Right lobe of liver (tissue), 6 donors: ENCODE measurements at regions not wholly inside any gene's neighbourhood (a gene's known extent, or its start where the extent isn't known, plus 50 kb on each side); places are given as distances from the start of the nearest gene placed in this dataset.

Source experiments
- ATAC-seq, 4 donors: fragments of 200-7000 bp; cut with Tn5 transposase; one replicate each; pipeline ENCODE4 v1.9.1; 2020; ENCODE audit warnings: mild to moderate bottlenecking in 4 of 4, moderate library complexity in 4 of 4
- DNase-seq, 3 donors: peaks; one replicate each; pipeline ENCODE4 v3.0.0-alpha.2; 2020
- H3K27ac ChIP-seq, 3 donors: fragments of 200-600 bp; one replicate each; pipeline ENCODE4 v1.8.0; 2022
- H3K27me3 ChIP-seq, 2 donors: fragments of 200-600 bp; one replicate each; pipeline ENCODE4 v1.8.0; 2022
- H3K36me3 ChIP-seq, 4 donors: fragments of 200-600 bp; sonication (generic) in 1 of 4; one replicate each; pipeline versions ENCODE4 v1.5.1 to v1.8.0; 2017 to 2022; ENCODE audit warnings: control low read depth in 1 of 4
- H3K4me1 ChIP-seq, 4 donors: fragments of 200-600 bp; sonication (generic) in 1 of 4; one replicate each; pipeline versions ENCODE4 v1.5.1 to v1.8.0; 2017 to 2022; ENCODE audit warnings: control low read depth in 1 of 4
- H3K4me3 ChIP-seq, 3 donors: fragments of 200-600 bp; one replicate each; pipeline ENCODE4 v1.8.0; 2022
- H3K9me3 ChIP-seq, 4 donors: fragments of 200-600 bp; sonication (generic) in 1 of 4; one replicate each; pipeline versions ENCODE4 v1.5.1 to v1.8.0; 2017 to 2022; ENCODE audit warnings: control low read depth in 1 of 4
- POLR2A ChIP-seq: fragments of 450-650 bp; IDR thresholded peaks from one replicate; pipeline ENCODE4 v1.6.1; 2017; ENCODE audit warnings: antibody characterized with exemption, mild to moderate bottlenecking
- WGBS: methylation state at CpG from one replicate; pipeline ENCODE4 v1.1.6; 2018; ENCODE audit warnings: low coverage, low lambda C conversion rate; ENCODE audit not compliant: insufficient coverage; ENCODE audit errors: missing lambda C conversion rate; 5-methylcytosine and 5-hydroxymethylcytosine counted together
- intact Hi-C, 2 donors: fragments of 100-400 bp; cut with DNase I; formaldehyde crosslinking; loops; one replicate each; pipeline versions ENCODE4 v1.11.2 to v1.14.1; 2022
- TF ChIP-seq, protein P1 (sequence below), 4 donors: fragments of 200-600 bp in 3 of 4; fragments of 450-650 bp in 1 of 4; IDR thresholded peaks; one replicate each; pipeline versions ENCODE4 v1.5.1 to v1.8.0; 2016 to 2022; ENCODE audit warnings: antibody characterized with exemption in 4 of 4, mild to moderate bottlenecking in 2 of 4
- donor health status: DM: no; HTN: yes; CAD: no.
- donor health status: DM: no; HTN: no; CAD: no.
- donor health status: DM: no; HTN: no; CAD: no.
- donor health status: DM: no; HTN: yes; CAD: no.
- donor health status: DM: no; HTN: yes; CAD: no.

DNA sequence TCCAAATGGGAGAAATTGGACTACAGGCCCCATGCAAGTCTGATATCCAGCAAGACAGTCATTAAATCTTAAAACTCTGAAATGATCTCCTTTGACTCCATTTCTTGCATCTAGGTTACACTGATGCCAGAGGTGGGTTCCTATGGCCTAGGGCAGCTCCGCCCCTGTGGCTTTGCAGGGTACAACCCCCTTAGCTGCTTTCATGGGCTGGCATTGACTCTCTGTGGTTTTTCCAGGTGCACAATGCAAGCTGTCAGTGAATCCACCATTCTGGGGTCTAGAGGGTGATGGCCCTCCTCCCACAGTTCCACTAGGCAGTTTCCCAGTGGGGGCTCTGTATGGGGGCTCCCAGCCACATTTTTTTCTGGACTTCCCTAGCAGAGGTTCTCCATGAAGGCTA, 228.5 kb upstream of the ADAMTS3 start:
- ATAC-seq: no peak
- Histone ChIP-seq H3K9me3 (no peaks in the 10 kb centered on the region), H3K36me3 (no peaks in the 10 kb centered on the region), H3K4me1 (no peaks in the 10 kb centered on the region), H3K27ac (no peak overlapping the region), H3K4me3 (no peak overlapping the region), H3K27me3 (no peaks in the 10 kb centered on the region)
- TF ChIP-seq, protein P1, sequence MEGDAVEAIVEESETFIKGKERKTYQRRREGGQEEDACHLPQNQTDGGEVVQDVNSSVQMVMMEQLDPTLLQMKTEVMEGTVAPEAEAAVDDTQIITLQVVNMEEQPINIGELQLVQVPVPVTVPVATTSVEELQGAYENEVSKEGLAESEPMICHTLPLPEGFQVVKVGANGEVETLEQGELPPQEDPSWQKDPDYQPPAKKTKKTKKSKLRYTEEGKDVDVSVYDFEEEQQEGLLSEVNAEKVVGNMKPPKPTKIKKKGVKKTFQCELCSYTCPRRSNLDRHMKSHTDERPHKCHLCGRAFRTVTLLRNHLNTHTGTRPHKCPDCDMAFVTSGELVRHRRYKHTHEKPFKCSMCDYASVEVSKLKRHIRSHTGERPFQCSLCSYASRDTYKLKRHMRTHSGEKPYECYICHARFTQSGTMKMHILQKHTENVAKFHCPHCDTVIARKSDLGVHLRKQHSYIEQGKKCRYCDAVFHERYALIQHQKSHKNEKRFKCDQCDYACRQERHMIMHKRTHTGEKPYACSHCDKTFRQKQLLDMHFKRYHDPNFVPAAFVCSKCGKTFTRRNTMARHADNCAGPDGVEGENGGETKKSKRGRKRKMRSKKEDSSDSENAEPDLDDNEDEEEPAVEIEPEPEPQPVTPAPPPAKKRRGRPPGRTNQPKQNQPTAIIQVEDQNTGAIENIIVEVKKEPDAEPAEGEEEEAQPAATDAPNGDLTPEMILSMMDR (IDR thresholded peaks at IDR 0.05): no peak
- no peak for TF ChIP-seq POLR2A
- intact Hi-C loops: no loop called here
- DNase-seq: no peak
- WGBS: 100% methylated on average over 1 of the region's 1 CpG

DNA sequence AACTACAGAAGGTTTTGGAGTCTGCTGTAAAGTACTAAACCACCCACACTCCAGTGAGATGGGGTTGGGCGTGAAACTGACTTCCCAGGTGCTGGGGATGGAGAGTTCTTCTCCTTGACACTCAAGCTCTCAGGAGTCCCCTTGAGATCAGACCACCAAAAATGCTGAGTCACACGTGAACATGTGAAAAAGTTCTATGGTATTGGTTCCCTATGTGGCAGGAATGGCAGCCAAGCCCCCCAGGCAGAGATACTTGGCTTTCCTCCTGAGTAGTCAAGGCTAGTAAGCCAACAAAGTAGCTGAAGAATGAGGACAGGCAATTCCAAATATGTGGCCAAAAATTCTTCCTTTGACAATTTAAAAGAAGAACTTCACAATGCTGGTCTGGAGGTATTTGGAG, 222.0 kb upstream of the ADAMTS3 start:
- intact Hi-C loops: no loop called here
- 58% methylated on average over 2 of the region's 2 CpGs for WGBS
- Histone ChIP-seq H3K9me3 (no peaks in the 10 kb centered on the region), H3K27ac (no peak overlapping the region), H3K27me3 (no peaks in the 10 kb centered on the region), H3K36me3 (no peaks in the 10 kb centered on the region), H3K4me1 (no peaks in the 10 kb centered on the region), H3K4me3 (no peak overlapping the region)
- TF ChIP-seq, protein P1 (IDR thresholded peaks at IDR 0.05): no peak
- TF ChIP-seq POLR2A: no peak
- ATAC-seq: no peak
- DNase-seq: no peak

DNA sequence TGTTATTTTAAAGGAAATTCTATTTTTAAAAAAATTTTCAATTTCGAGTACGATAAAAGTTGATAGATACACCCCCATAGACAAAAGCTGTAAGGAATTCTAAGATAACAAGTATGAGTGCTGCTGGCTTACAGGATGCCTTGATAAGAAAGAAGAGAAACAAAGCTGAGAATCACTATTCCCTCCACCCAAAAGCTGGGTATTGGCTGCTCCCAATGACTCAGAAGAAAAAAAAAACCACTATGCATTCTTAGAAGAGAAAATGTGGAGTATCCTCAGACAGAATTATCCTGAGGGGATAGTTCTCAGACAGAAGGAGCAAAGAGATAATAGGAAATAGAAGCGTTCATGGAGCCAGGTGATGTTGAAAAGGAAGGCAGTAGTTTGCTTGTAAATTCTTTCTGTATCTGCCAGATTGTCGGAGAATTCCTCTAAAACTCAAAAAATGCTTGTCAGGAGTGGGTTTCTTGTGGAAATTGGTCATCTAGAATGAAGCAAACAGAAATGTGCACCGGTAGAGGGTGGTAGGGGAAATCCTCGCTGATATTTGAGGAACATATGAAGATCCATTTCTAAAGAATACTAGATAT, 217.5 kb upstream of the ADAMTS3 start:
- Histone ChIP-seq H3K4me3 (no peak overlapping the region), H3K27me3 (no peaks in the 10 kb centered on the region), H3K9me3 (no peaks in the 10 kb centered on the region), H3K27ac (no peak overlapping the region), H3K4me1 (no peaks in the 10 kb centered on the region), H3K36me3 (no peaks in the 10 kb centered on the region)
- no peak for TF ChIP-seq POLR2A
- TF ChIP-seq, protein P1 (IDR thresholded peaks at IDR 0.05): no peak
- no peak for ATAC-seq
- DNase-seq: no peak
- 58% methylated on average over 6 of the region's 6 CpGs for WGBS
- intact Hi-C loops: no loop called here

DNA sequence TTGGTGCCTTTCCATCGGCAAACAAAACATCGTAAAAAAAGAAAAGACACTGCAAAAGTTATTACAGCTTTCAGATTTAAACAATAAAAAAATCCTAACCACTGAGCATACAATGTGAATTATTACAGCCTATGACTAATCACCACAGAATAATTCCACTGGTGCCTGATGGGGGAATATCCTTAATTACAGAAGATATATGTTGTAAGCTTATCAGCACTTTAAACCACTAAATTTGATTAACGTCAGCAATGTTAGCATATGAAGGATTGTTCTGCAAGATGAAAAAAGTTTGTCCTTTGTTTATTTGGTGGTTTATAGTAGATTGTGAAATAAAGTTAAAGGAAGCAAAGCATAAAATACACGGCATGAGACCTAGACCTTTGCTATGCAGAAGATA, 210.2 kb upstream of the ADAMTS3 start:
- DNase-seq (no peak), ATAC-seq (no peak)
- Histone ChIP-seq H3K9me3 (no peaks in the 10 kb centered on the region), H3K4me3 (no peak overlapping the region), H3K36me3 (no peaks in the 10 kb centered on the region), H3K27ac (no peak overlapping the region), H3K27me3 (no peaks in the 10 kb centered on the region), H3K4me1 (no peaks in the 10 kb centered on the region)
- TF ChIP-seq, protein P1 (IDR thresholded peaks at IDR 0.05): no peak
- TF ChIP-seq POLR2A: no peak
- intact Hi-C loops: no loop called here
- whole genome bisulfite sequencing: 60% methylated on average over 4 of the region's 4 CpGs

DNA sequence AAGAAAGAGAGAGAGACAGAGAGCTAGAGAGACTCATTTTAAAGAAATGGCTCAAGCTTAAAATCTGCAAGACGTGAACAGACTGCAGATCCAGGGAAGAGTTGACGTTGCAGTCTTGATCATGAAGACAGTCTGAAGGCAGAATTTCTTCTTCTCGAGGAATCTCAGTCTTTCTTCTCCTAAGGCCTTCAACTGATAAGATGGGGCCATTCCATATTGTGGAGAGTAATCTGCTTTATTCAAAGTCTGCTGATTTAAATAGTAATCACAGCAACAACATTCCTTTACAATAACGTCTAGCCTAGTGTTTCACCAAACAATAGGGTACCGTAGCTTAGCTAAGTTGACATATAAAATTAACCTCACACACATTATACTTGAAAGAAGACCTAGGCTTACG, 208.4 kb upstream of the ADAMTS3 start:
- ATAC-seq (no peak), DNase-seq (no peak)
- 62% methylated on average over 6 of the region's 6 CpGs for WGBS
- TF ChIP-seq, protein P1 (IDR thresholded peaks at IDR 0.05): no peak
- TF ChIP-seq POLR2A: no peak
- H3K36me3 ChIP-seq: no peaks in the 10 kb centered on the region
- H3K27ac ChIP-seq: no peak overlapping the region
- no peaks in the 10 kb centered on the region for H3K9me3 ChIP-seq
- H3K27me3 ChIP-seq: no peaks in the 10 kb centered on the region
- intact Hi-C loops: no loop called here
- H3K4me3 ChIP-seq: no peak overlapping the region
- H3K4me1 ChIP-seq: no peaks in the 10 kb centered on the region
